DOHH2 (cell line): ENCODE measurements at regions not wholly inside any gene's neighbourhood (a gene's known extent, or its start where the extent isn't known, plus 50 kb on each side); places are given as distances from the start of the nearest gene placed in this dataset.

Experiments used
- CTCF ChIP-seq: fragments of 200-600 bp; sonication (generic); IDR thresholded peaks from one replicate; pipeline ENCODE4 v1.5.1; 2014; ENCODE audit warnings: antibody characterized with exemption, mild to moderate bottlenecking, low read depth, low read length; ENCODE audit not compliant: poor library complexity, severe bottlenecking
- EZH2phosphoT487 ChIP-seq: fragments of 200-600 bp; sonication (generic); IDR thresholded peaks from 2 replicates; pipeline ENCODE4 v1.6.1; 2017; ENCODE audit warnings: borderline replicate concordance, mild to moderate bottlenecking, antibody characterized with exemption, low read length, moderate library complexity, mixed read lengths

GRCh38 chr5:2917093-2917492, 165.6 kb upstream of the IRX2 start:
- TF ChIP-seq CTCF, result no peak
- no peak for TF ChIP-seq EZH2phosphoT487
